ENCODE measurements at regions not wholly inside any gene's neighbourhood (a gene's known extent, or its start where the extent isn't known, plus 50 kb on each side); places are given as distances from the start of the nearest gene placed in this dataset.

DNA sequence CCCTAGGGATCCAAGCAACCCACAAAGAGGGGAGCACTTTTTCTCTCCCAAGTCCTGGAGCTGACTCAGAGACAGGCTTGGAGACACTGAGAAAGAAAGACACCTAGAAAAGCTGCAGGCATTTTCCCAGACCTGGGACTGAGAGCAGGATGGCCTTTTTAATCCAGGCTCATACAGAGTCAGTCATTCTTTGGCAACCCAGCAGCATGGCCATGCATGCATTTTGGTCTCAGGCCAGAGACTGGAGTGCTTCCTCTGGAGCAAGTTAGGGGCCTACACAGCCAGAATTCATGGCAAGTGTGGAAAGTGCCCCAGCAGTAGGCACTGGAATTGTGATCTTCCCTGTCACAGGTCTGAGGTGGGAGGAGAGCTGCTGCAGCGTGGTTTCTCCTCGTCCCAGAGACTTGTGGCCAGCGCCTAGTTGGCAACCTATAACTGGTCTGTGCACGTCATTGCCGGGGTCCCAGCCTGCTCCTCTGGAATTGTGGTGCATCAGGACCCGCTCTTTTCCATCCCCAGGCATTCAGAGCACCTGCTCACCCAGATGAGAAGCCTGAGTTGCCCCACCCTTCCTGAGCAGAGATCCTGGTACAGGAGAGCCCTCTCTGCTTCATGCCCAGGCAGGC lies 231.9 kb upstream of the RAB6C start:
- TF ChIP-seq POLR2A (IDR thresholded peaks at IDR 0.05), result no peak
- TF ChIP-seq, protein P1, sequence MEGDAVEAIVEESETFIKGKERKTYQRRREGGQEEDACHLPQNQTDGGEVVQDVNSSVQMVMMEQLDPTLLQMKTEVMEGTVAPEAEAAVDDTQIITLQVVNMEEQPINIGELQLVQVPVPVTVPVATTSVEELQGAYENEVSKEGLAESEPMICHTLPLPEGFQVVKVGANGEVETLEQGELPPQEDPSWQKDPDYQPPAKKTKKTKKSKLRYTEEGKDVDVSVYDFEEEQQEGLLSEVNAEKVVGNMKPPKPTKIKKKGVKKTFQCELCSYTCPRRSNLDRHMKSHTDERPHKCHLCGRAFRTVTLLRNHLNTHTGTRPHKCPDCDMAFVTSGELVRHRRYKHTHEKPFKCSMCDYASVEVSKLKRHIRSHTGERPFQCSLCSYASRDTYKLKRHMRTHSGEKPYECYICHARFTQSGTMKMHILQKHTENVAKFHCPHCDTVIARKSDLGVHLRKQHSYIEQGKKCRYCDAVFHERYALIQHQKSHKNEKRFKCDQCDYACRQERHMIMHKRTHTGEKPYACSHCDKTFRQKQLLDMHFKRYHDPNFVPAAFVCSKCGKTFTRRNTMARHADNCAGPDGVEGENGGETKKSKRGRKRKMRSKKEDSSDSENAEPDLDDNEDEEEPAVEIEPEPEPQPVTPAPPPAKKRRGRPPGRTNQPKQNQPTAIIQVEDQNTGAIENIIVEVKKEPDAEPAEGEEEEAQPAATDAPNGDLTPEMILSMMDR (IDR thresholded peaks at IDR 0.05), result no peak
